Adrenal gland (tissue), 5 donors: ENCODE measurements at regions not wholly inside any gene's neighbourhood (a gene's known extent, or its start where the extent isn't known, plus 50 kb on each side); places are given as distances from the start of the nearest gene placed in this dataset.

Experiments used
- POLR2A ChIP-seq, 2 donors: fragments of 450-650 bp; IDR thresholded peaks; one replicate each; pipeline ENCODE4 v1.6.1; 2017; ENCODE audit warnings: antibody characterized with exemption in 2 of 2, mild to moderate bottlenecking in 2 of 2, moderate library complexity in 1 of 2
- TF ChIP-seq, protein P1 (sequence below), 6 experiments: fragments of 450-650 bp in 4 of 6; fragments of 200-600 bp in 2 of 6; sonication (generic) in 1 of 6; IDR thresholded peaks; 1 replicate in 5 of 6; 2 replicates in 1 of 6; pipeline versions ENCODE4 v1.5.1 to v1.8.0; 2016 to 2021; ENCODE audit warnings: antibody characterized with exemption in 6 of 6, mild to moderate bottlenecking in 2 of 6, moderate library complexity in 1 of 6
- donor health status: DM: no; HTN: no; CAD: no.

DNA sequence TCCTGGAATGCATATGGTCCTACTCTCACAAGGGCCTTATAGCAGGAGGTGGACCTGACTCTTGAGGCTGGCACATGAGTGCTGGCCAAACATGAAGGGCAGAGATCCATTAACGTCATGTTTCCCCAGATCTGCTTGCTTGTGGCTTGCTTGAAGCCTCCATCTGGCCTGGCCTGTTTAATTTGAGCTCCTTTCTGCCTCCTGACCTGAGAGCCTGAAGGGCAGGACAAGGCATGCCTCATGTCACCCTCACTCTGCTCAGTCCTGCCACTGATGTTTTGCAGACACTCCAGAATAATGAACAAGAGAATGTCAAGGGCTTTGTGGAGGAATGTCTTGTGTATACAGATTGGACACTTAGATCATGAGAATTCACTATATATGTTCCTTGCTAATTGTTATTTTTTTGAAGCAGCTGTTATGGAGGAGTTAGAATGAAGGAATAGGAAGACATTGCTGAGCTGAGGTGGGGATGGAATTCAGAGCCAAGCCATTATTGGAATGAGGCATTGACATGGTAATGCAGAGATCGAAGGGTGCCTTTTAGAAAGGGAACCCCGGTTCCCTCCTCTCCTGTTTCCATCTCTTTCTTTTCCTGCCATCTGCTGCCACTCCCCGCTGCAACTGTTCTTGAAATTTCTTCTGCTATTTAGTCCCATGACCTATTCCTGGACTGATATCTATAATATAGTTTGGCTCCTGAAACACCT, 457.0 kb upstream of the PROX1 start:
- TF ChIP-seq, protein P1, sequence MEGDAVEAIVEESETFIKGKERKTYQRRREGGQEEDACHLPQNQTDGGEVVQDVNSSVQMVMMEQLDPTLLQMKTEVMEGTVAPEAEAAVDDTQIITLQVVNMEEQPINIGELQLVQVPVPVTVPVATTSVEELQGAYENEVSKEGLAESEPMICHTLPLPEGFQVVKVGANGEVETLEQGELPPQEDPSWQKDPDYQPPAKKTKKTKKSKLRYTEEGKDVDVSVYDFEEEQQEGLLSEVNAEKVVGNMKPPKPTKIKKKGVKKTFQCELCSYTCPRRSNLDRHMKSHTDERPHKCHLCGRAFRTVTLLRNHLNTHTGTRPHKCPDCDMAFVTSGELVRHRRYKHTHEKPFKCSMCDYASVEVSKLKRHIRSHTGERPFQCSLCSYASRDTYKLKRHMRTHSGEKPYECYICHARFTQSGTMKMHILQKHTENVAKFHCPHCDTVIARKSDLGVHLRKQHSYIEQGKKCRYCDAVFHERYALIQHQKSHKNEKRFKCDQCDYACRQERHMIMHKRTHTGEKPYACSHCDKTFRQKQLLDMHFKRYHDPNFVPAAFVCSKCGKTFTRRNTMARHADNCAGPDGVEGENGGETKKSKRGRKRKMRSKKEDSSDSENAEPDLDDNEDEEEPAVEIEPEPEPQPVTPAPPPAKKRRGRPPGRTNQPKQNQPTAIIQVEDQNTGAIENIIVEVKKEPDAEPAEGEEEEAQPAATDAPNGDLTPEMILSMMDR (IDR thresholded peaks at IDR 0.05) = no peak
- no peak for TF ChIP-seq POLR2A (IDR thresholded peaks at IDR 0.05)
